SK-N-DZ (cell line): ENCODE measurements at regions not wholly inside any gene's neighbourhood (a gene's known extent, or its start where the extent isn't known, plus 50 kb on each side); places are given as distances from the start of the nearest gene placed in this dataset.
"Not testable (repeated sequence)": the region's sequence is repeated elsewhere in the genome, so short reads cannot be mapped to it uniquely, and the experiment has no call there.

Experiments used
- DNase-seq: peaks from one replicate; pipeline ENCODE4 v3.0.0-alpha.2; 2015; ENCODE audit warnings: low spot score

DNA sequence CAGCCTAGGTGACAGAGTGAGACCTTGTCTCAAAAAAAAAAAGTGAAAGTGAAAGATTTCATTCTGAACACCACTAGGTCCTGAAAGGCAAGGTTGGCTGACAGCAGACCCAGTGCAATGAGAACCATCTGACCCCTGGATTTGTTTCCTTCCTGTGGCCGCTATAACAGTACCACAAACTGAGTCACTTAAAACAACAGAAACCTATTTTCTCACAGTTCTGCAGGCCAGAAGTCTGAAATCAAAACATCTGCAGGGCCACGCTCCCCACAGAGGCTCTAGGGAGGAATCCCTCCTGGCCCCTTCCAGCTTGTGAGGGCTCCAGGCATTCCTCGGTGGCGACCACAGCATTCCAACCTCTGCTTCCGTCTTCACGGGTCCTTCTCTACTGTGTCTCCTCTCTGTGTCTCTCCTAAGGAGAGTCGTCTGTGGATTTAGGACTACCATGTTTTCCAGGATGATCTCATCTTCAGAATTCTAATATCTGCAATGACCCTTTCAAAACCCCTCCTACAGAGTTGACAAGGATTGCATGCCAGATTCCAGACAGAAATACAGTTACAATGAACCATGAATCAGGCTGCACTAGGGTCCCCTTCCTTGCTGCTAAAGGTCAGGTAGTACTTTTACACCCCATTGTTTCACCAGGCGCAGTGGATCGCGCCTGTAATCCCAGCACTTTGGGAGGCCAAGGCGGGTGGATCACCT lies 78.0 kb upstream of the ADGRL1 start:
- not testable (repeated sequence) for DNase-seq

GRCh38 chr19:14279270-14279669 lies 73.3 kb upstream of the ADGRL1 start:
- not testable (repeated sequence) for DNase-seq

DNA sequence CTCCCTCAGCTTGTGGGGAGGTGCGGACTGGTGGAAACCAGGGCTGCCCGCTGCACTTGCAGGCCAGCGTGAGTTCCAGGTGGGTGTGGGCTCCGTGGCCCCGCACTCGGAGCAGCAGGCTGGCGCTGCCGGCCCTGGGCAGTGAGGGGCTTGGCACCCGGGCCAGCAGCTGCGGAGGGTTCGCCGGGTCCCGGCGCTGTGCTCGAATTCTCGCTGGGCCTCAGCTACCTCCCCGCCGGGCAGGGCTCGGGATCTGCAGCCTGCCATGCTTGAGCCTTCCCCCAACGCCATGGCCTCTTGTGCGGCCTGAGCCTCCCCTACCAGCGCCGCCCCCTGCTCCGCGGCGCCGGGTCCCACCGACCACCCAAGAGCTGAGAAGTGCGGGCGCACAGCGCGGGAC lies 71.6 kb upstream of the ADGRL1 start:
- no peak for DNase-seq

DNA sequence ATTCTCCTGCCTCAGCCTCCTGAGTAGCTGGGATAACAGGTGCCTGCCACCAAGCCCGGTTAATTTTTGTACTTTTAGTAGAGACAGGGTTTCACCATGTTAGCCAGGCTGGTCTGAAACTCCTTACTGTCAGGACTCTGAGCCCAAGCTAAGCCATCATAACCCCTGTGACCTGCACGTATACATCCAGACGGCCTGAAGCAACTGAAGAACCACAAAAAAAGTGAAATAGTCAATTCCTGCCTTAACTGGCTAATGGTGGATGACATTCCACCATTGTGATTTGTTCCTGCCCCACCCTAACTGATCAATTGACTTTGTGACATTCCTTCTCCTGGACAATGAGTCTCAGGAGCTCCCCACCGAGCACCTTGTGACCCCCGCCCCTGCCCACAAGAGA lies 69.9 kb upstream of the ADGRL1 start:
- DNase-seq = not testable (repeated sequence)

DNA sequence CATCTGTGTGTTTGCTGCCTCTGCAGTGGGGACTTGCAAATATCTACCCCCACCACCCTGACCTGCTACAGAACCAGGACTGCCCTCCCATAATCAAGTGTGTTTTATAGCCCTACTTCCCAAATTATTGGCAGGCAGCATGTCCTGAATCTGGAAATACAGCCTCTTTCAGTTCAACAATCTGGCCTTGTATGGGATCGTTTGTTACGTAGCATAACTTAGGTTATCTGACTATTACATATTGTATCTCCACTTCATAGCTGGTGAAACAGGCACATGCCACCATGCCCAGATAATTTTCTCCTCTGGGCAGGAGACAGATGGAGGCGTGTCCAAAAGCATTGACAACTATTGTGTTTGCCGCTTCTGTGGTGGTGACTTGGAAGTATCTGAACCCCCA lies 66.7 kb upstream of the ADGRL1 start:
- no peak for DNase-seq

DNA sequence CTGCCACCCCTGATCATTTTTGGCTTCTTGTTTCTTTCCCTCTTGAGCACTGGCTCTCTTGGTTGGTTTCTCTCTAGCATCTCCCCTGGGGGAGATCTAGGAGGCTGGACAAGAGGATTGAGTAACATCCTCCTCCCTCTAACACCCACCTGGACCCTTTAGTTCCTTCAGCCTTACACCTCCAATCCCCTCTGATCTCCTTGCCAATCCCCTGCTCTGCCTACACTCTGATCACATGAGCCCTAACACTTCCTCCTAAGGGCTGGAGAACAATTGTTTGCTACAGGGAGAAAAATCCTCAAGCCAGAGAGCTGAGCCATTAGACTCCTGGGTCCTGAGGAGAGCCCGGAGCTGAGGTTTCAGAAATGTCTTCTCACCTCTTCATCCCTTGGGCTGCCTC lies 65.9 kb upstream of the ADGRL1 start:
- no peak for DNase-seq

- DNase-seq = not testable (repeated sequence)
Measured at GRCh38 chr19:14270557-14270956, 64.6 kb upstream of the ADGRL1 start.

DNA sequence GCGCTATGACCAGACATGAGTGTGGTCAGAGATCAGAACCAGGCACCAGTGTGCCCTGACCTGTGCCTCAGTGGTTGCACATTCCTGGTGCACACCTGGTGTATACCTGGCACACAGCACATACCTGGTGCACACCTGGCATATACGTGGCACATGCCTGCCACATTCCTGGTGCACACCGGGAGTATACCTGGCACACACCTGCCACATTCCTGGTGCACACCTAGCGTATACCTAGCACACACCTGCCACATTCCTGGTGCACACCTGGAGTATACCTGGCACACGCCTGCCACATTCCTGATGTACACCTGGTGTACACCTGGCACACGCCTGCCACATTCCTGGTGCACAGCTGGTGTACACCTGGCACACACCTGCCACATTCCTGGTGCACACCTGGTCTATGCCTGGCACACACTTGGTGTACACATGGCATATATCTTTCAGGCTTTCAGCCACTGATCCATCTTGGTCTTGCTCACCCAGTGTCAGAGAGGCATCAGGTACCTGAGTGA lies 61.3 kb upstream of the ADGRL1 start:
- DNase-seq = no peak

DNA sequence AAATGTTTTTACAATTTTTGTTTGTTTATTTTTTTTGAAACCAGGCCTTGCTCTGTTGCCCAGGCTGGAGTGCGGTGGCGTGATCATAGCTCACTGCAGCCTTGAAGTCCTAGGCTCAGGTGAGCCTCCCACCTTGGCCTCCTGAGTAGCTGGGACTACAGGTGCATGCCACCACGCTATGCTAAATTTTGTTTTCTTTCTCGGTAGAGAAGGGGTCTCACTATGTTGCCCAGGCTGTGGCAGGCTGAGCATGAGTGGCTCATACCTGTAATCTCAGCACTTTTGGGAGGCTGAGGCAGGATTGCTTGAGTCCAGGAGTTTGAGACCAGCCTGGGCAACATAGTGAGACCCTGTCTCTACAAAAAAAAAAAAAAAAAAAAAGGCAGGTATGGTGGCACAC lies 60.2 kb upstream of the ADGRL1 start:
- not testable (repeated sequence) for DNase-seq

DNA sequence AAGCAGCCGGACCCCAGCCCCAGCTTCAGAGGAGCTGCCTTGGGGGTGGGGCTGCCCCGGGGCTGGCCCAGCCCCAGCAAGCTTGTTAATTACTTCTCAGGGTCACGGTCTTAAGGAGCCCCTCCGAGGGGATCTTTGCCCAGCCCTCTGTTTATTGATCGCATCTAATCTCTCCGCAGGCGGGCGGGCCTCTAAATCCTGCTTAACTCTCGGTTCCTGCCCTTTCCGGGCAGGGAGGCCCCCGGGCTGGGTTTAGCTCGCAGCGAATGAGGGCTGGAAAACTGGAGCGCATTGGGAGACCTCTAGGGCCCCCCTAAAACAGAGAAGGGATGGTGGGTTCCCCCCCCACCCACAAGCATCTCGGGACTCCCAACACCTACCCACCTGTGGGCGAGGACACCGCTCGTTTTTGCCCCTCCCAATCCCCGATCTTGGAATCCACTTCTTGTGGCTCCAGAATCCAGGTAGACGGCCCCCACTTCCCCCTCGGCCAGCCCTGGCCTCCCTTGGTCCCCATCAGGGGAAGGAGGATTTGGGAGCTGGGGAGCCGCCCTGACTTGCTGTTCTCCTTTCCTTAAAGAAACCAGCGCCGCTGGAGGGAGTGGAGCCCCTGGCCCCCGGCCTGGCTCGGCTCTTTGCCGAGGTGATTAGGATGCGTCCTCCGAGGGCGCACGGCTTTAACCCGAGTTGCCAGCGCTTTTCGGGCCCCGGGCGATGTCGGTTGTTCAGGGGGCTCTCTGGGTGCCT lies 59.5 kb upstream of the ADGRL1 start:
- DNase-seq = no peak

GRCh38 chr19:14255902-14256649 lies 50.1 kb upstream of the ADGRL1 start:
- DNase-seq = not testable (repeated sequence)
